Stomach (tissue), 8 donors: ENCODE measurements at regions not wholly inside any gene's neighbourhood (a gene's known extent, or its start where the extent isn't known, plus 50 kb on each side); places are given as distances from the start of the nearest gene placed in this dataset.

Experiments
- DNase-seq, 2 donors: peaks; one replicate each; pipeline versions ENCODE4 v3.0.0 to v3.0.0-alpha.2; 2013 to 2019
- H3K27ac ChIP-seq, 5 donors: fragments of 200-600 bp in 4 of 5; sonication (generic) in 4 of 5; one replicate each; pipeline ENCODE4 v1.5.1; 2013 to 2019; ENCODE audit warnings: mild to moderate bottlenecking in 1 of 5, moderate library complexity in 1 of 5
- H3K27me3 ChIP-seq, 3 donors: fragments of 200-600 bp; sonication (generic); one replicate each; pipeline ENCODE4 v1.5.1; 2017 to 2019; ENCODE audit warnings: mixed run types in 1 of 3
- H3K36me3 ChIP-seq, 4 donors: fragments of 200-600 bp; sonication (generic); 1 replicate in 3 of 4; 2 replicates in 1 of 4; pipeline ENCODE4 v1.5.1; 2016 to 2019
- H3K4me1 ChIP-seq, 4 donors: fragments of 200-600 bp; sonication (generic); one replicate each; pipeline ENCODE4 v1.5.1; 2016 to 2019
- H3K4me3 ChIP-seq, 4 donors: fragments of 200-600 bp; sonication (generic) in 3 of 4; one replicate each; pipeline ENCODE4 v1.5.1; 2016 to 2019; ENCODE audit warnings: mild to moderate bottlenecking in 1 of 4
- H3K9me3 ChIP-seq, 4 donors: fragments of 200-600 bp; sonication (generic); one replicate each; pipeline ENCODE4 v1.5.1; 2016 to 2019
- EP300 ChIP-seq: sonication (generic); formaldehyde crosslinking; IDR thresholded peaks from one replicate; pipeline ENCODE4 v1.6.1; 2017; ENCODE audit warnings: antibody characterized with exemption
- POLR2A ChIP-seq, 4 donors: fragments of 450-650 bp; IDR thresholded peaks; one replicate each; pipeline ENCODE4 v1.6.1; 2016; ENCODE audit warnings: antibody characterized with exemption in 4 of 4, control low read depth in 2 of 4, mild to moderate bottlenecking in 1 of 4, moderate library complexity in 1 of 4
- POLR2AphosphoS5 ChIP-seq, 3 donors: sonication (generic); formaldehyde crosslinking; IDR thresholded peaks; one replicate each; pipeline ENCODE4 v1.6.1; 2016; ENCODE audit warnings: antibody characterized with exemption in 3 of 3
- WGBS, 5 donors: extraction: QIAGEN DNeasy Blood & Tissue Kit in 3 of 5; methylation state at CpG; one replicate each; pipeline versions ENCODE4 v1.1.5 to v1.1.7; 2013 to 2018; 5-methylcytosine and 5-hydroxymethylcytosine counted together
- intact Hi-C: fragments of 100-400 bp; cut with DNase I; formaldehyde crosslinking; loops from one replicate; pipeline ENCODE4 v1.15.1; 2023; ENCODE audit warnings: low total_unique reads
- TF ChIP-seq, protein P1 (sequence below), 7 experiments: fragments of 450-650 bp in 4 of 7; fragments of 200-600 bp in 3 of 7; sonication (generic) in 3 of 7; IDR thresholded peaks; one replicate each; pipeline ENCODE4 v1.5.1; 2016 to 2019; ENCODE audit warnings: antibody characterized with exemption in 7 of 7, control low read depth in 2 of 7, mild to moderate bottlenecking in 1 of 7
- donor health status: healthy with polysubstance abuse.
- donor health status: Bipolar disorder and iron deficiency.
- donor health status: healthy.

DNA sequence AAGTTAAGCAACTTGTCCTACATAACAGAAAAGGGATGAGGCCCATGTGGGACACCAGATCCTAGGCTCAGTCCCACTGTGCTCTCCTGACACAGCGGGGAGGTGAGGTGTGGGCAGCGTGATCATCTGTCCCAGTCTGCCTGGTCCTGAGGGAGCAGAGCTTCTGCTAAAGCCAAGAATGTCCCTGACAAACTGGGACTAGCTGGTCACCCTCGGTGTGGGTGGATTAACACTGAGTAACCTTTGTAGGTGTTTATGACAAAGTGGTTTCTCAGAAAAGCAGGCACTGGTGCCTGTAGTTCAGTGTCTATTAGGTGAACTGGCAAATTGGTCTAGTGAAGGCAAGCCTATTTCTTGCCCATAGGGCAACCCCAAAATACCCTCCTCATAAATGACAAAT is 127.8 kb upstream of the HABP2 start:
- WGBS, 5 donors = 78 to 86% (median 82%) methylated on average over 3 of the region's 3 CpGs
- Histone ChIP-seq H3K27ac (peak overlapping the region in 2 of 5 donors; percentile 43 to 44), H3K27me3 (no peaks in the 10 kb centered on the region), H3K36me3 (no peaks in the 10 kb centered on the region), H3K4me1 (peaks cover 9 to 23% (median 18%) of the 10 kb centered on the region in 4 donors), H3K9me3 (peaks cover under 1 to 11% (median 6%) of the 10 kb centered on the region in 4 donors), H3K4me3 (no peak overlapping the region)
- intact Hi-C loops = no loop called here
- DNase-seq = no peak
- no peak for TF ChIP-seq POLR2A (IDR thresholded peaks at IDR 0.05)
- no peak for TF ChIP-seq POLR2AphosphoS5 (IDR thresholded peaks at IDR 0.05)
- TF ChIP-seq, protein P1, sequence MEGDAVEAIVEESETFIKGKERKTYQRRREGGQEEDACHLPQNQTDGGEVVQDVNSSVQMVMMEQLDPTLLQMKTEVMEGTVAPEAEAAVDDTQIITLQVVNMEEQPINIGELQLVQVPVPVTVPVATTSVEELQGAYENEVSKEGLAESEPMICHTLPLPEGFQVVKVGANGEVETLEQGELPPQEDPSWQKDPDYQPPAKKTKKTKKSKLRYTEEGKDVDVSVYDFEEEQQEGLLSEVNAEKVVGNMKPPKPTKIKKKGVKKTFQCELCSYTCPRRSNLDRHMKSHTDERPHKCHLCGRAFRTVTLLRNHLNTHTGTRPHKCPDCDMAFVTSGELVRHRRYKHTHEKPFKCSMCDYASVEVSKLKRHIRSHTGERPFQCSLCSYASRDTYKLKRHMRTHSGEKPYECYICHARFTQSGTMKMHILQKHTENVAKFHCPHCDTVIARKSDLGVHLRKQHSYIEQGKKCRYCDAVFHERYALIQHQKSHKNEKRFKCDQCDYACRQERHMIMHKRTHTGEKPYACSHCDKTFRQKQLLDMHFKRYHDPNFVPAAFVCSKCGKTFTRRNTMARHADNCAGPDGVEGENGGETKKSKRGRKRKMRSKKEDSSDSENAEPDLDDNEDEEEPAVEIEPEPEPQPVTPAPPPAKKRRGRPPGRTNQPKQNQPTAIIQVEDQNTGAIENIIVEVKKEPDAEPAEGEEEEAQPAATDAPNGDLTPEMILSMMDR (IDR thresholded peaks at IDR 0.05) = no peak
- no peak for TF ChIP-seq EP300

DNA sequence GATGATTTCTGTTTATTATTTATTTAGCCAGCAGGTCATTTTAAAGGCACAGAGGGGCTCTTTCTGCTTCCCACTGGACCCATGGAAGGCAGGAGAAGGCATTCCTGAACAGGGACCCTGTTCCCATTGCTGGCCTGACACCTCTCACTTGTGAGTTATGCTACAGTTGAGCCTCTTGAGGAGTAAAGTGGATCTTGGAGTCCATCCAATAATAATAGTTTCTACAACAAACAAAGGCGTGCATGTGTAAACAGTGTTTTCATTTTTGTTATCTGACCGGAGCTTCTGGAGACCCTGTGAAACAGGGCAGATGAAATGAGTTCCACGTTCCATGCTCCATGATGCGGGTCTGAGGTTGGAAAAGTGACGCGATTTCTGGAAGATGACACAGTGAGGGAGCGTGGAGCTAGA is 127.3 kb upstream of the HABP2 start:
- Histone ChIP-seq H3K4me1 (peaks cover 9 to 23% (median 18%) of the 10 kb centered on the region in 4 donors), H3K36me3 (no peaks in the 10 kb centered on the region), H3K27ac (peak overlapping the region in 1 of 5 donors; percentile 44), H3K9me3 (peaks cover 0 to 9% (median 1%) of the 10 kb centered on the region in 4 donors), H3K4me3 (no peak overlapping the region), H3K27me3 (no peaks in the 10 kb centered on the region)
- peak in 1 of 2 donors; percentile 59 for DNase-seq
- intact Hi-C loops = no loop called here
- WGBS, 5 donors = 22 to 49% (median 27%) methylated on average over 7 of the region's 7 CpGs
- TF ChIP-seq POLR2AphosphoS5 (IDR thresholded peaks at IDR 0.05) (no peak), EP300 (no peak), POLR2A (IDR thresholded peaks at IDR 0.05) (no peak)
- TF ChIP-seq, protein P1 (IDR thresholded peaks at IDR 0.05) = no peak

DNA sequence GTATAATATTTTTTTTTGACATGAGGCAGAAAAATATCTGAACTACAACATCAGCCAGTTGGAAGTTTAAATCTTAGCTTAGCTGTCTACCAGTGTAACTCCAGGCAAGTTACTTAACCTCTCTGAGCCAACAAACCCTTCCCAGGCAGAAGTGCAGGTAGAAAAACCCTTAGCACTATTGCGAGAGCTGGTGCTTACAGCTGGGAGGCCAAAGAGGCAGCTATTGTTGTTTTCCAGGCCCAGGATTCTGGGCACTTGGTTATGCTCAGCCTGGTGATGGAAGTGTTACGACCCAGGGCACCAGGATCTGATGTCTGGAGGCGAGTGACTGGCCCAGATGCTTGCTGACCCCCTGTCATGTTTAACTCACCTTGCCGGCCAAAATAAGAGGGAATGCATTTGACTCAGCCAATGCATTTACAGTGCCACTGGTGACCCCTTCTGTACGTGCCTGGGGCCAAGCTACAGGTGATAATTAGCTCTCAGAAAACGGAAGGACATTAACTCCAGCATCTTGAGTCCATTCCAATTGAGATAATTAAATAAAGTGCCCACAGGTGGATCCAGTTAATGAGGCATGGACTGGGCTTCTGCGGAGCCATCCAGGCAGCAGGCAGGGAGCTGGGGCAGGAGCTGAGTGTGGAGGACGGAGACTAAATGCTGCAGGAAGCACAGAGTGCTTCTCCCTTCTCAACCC is 126.5 kb upstream of the HABP2 start:
- intact Hi-C loops = no loop called here

DNA sequence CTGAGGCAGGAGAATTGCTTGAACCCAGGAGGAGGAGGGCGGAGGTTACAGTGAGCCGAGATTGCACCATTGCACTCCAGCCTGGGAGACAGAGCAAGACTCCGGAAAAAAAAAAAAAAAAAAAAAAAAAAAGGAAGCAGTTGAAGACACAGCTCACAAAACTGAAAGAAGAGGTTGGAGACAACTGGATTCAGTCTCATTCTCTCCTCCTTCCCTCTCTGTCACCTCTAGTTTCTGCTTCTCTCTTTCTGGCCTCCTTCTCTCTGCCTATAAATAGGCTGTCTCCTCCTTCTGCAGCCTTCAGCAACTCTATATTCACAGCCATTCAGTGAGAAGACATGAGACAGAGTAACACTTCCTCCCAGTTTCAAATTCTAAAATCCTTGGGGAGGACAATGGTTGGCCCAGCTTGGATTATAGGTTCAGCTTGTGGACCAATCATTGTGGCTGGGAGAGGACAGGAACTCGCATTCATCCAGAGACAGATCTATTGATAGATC is 125.6 kb upstream of the HABP2 start:
- DNase-seq = no peak
- Histone ChIP-seq H3K9me3 (peaks cover 0 to 4% (median 2%) of the 10 kb centered on the region in 4 donors), H3K36me3 (no peaks in the 10 kb centered on the region), H3K27ac (no peak overlapping the region), H3K4me1 (peaks cover 9 to 23% (median 18%) of the 10 kb centered on the region in 4 donors), H3K4me3 (no peak overlapping the region), H3K27me3 (no peaks in the 10 kb centered on the region)
- intact Hi-C loops = no loop called here
- 80 to 95% (median 89%) methylated on average over 4 of the region's 4 CpGs for WGBS, 5 donors
- TF ChIP-seq POLR2AphosphoS5 (IDR thresholded peaks at IDR 0.05) = no peak
- TF ChIP-seq, protein P1 (IDR thresholded peaks at IDR 0.05) = no peak

More for the DNA sequence above, 126.5 kb upstream of the HABP2 start:
- Histone ChIP-seq H3K4me3 (no peak overlapping the region), H3K4me1 (peaks cover 9 to 23% (median 18%) of the 10 kb centered on the region in 4 donors), H3K36me3 (no peaks in the 10 kb centered on the region), H3K9me3 (peaks cover 0 to 4% (median 2%) of the 10 kb centered on the region in 4 donors), H3K27ac (no peak overlapping the region), H3K27me3 (no peaks in the 10 kb centered on the region)
- TF ChIP-seq POLR2AphosphoS5 (IDR thresholded peaks at IDR 0.05) = no peak
- TF ChIP-seq POLR2A (IDR thresholded peaks at IDR 0.05) = no peak
- TF ChIP-seq, protein P1 (IDR thresholded peaks at IDR 0.05) = no peak
- no peak for TF ChIP-seq EP300
- WGBS, 5 donors = 73 to 91% (median 80%) methylated on average over 7 to 8 of the region's 8 CpGs
- no peak for DNase-seq
